Lower lobe of right lung (tissue), 2 donors: ENCODE measurements at regions not wholly inside any gene's neighbourhood (a gene's known extent, or its start where the extent isn't known, plus 50 kb on each side); places are given as distances from the start of the nearest gene placed in this dataset.
A peak's percentile ranks its signal among the peaks of the same experiment; 100 is the strongest.

Experiments
- ATAC-seq, 2 donors: fragments of 200-7000 bp; cut with Tn5 transposase; one replicate each; pipeline ENCODE4 v1.9.1; 2020 to 2022; ENCODE audit warnings: mild to moderate bottlenecking in 2 of 2, moderate library complexity in 2 of 2
- DNase-seq: peaks from one replicate; pipeline ENCODE4 v3.0.0-alpha.2; 2020
- H3K27ac ChIP-seq: fragments of 200-600 bp; one replicate; pipeline ENCODE4 v1.8.0; 2022
- H3K27me3 ChIP-seq: fragments of 200-600 bp; one replicate; pipeline ENCODE4 v1.8.0; 2022; ENCODE audit warnings: low read depth
- H3K36me3 ChIP-seq: fragments of 200-600 bp; one replicate; pipeline ENCODE4 v1.8.0; 2022; ENCODE audit warnings: mild to moderate bottlenecking
- H3K4me1 ChIP-seq: fragments of 200-600 bp; one replicate; pipeline ENCODE4 v1.8.0; 2022
- H3K4me3 ChIP-seq: fragments of 200-600 bp; one replicate; pipeline ENCODE4 v1.8.0; 2022; ENCODE audit warnings: mild to moderate bottlenecking
- H3K9me3 ChIP-seq: fragments of 200-600 bp; one replicate; pipeline ENCODE4 v1.8.0; 2022
- CTCF ChIP-seq: fragments of 200-600 bp; IDR thresholded peaks from one replicate; pipeline ENCODE4 v1.8.0; 2022; ENCODE audit warnings: antibody characterized with exemption, mild to moderate bottlenecking
- intact Hi-C: fragments of 100-400 bp; cut with DNase I; formaldehyde crosslinking; loops from one replicate; pipeline ENCODE4 v1.11.0; 2022
- donor health status: DM: no; HTN: yes; CAD: no; lungs with severe emphysema.

- H3K36me3 ChIP-seq = no peaks in the 10 kb centered on the region
- intact Hi-C loops = no loop called here
- DNase-seq (no peak), ATAC-seq (no peak)
- no peaks in the 10 kb centered on the region for H3K27me3 ChIP-seq
- no peaks in the 10 kb centered on the region for H3K9me3 ChIP-seq
- TF ChIP-seq CTCF = no peak
- no peaks in the 10 kb centered on the region for H3K4me1 ChIP-seq
- H3K27ac ChIP-seq = no peak overlapping the region
- H3K4me3 ChIP-seq = no peak overlapping the region
These were observed 866.1 kb downstream of the NSUN3 start for GRCh38 chr3:94928921-94929320.

GRCh38 chr3:94935738-94936580 is 873.1 kb downstream of the NSUN3 start:
- peaks cover 3% of the 10 kb centered on the region for H3K9me3 ChIP-seq
- intact Hi-C loops = no loop called here

GRCh38 chr3:94937980-94938379 is 875.1 kb downstream of the NSUN3 start:
- intact Hi-C loops = no loop called here
- Histone ChIP-seq H3K36me3 (no peaks in the 10 kb centered on the region), H3K4me3 (no peak overlapping the region), H3K27me3 (no peaks in the 10 kb centered on the region), H3K9me3 (peaks cover 7% of the 10 kb centered on the region), H3K4me1 (no peaks in the 10 kb centered on the region), H3K27ac (no peak overlapping the region)
- TF ChIP-seq CTCF = no peak
- no peak for ATAC-seq
- peak; percentile 45 for DNase-seq

More at GRCh38 chr3:94935738-94936580, 873.1 kb downstream of the NSUN3 start:
- Histone ChIP-seq H3K27me3 (no peaks in the 10 kb centered on the region), H3K4me1 (no peaks in the 10 kb centered on the region), H3K36me3 (no peaks in the 10 kb centered on the region), H3K27ac (no peak overlapping the region), H3K4me3 (no peak overlapping the region)
- no peak for DNase-seq
- TF ChIP-seq CTCF = no peak
- ATAC-seq = no peak

- no peak for DNase-seq
- intact Hi-C loops = no loop called here
- TF ChIP-seq CTCF = no peak
- no peak overlapping the region for H3K27ac ChIP-seq
- H3K4me3 ChIP-seq = no peak overlapping the region
- H3K27me3 ChIP-seq = no peaks in the 10 kb centered on the region
- ATAC-seq = no peak
- no peaks in the 10 kb centered on the region for H3K4me1 ChIP-seq
- H3K9me3 ChIP-seq = peaks cover 3% of the 10 kb centered on the region
- H3K36me3 ChIP-seq = no peaks in the 10 kb centered on the region
These were observed 883.8 kb downstream of the NSUN3 start for GRCh38 chr3:94946683-94947082.

- TF ChIP-seq CTCF = no peak
- intact Hi-C loops = no loop called here
- no peak overlapping the region for H3K4me3 ChIP-seq
- no peaks in the 10 kb centered on the region for H3K36me3 ChIP-seq
- no peak overlapping the region for H3K27ac ChIP-seq
- DNase-seq = no peak
- H3K27me3 ChIP-seq = no peaks in the 10 kb centered on the region
- no peaks in the 10 kb centered on the region for H3K4me1 ChIP-seq
- ATAC-seq = peak in 1 of 2 donors; percentile 35
- H3K9me3 ChIP-seq = no peaks in the 10 kb centered on the region
These were observed 898.7 kb downstream of the NSUN3 start for GRCh38 chr3:94961423-94962100.
